HCEC 1CT (cell line): ENCODE measurements at regions not wholly inside any gene's neighbourhood (a gene's known extent, or its start where the extent isn't known, plus 50 kb on each side); places are given as distances from the start of the nearest gene placed in this dataset.

Experiments
- DNase-seq: peaks from one replicate; pipeline ENCODE4 v3.0.0-alpha.2; 2017

GRCh38 chr4:142974328-142974727, 128.2 kb upstream of the INPP4B start:
- no peak for DNase-seq

GRCh38 chr4:142975618-142976017, 129.5 kb upstream of the INPP4B start:
- DNase-seq, result no peak

- DNase-seq, result no peak
Observed at GRCh38 chr4:142976482-142976881, 130.4 kb upstream of the INPP4B start.

- DNase-seq, result no peak
Observed at GRCh38 chr4:142977182-142977581, 131.1 kb upstream of the INPP4B start.

- DNase-seq, result no peak
Observed at GRCh38 chr4:142983065-142983464, 137.0 kb upstream of the INPP4B start.

- DNase-seq, result no peak
Observed at GRCh38 chr4:142983589-142983988, 137.5 kb upstream of the INPP4B start.

GRCh38 chr4:142984871-142985585, 138.9 kb upstream of the INPP4B start:
- DNase-seq, result peak; percentile 19

- no peak for DNase-seq
Observed at GRCh38 chr4:143016171-143016570, 168.5 kb upstream of the USP38 start.

GRCh38 chr4:143017210-143017609, 167.5 kb upstream of the USP38 start:
- no peak for DNase-seq

GRCh38 chr4:143019351-143019750, 165.4 kb upstream of the USP38 start:
- no peak for DNase-seq

- no peak for DNase-seq
Observed at GRCh38 chr4:143021384-143021783, 163.3 kb upstream of the USP38 start.

- no peak for DNase-seq
Observed at GRCh38 chr4:143023239-143023918, 161.3 kb upstream of the USP38 start.

GRCh38 chr4:143025081-143025704, 159.5 kb upstream of the USP38 start:
- peak; percentile 24 for DNase-seq

GRCh38 chr4:143026459-143027170, 158.1 kb upstream of the USP38 start:
- DNase-seq, result no peak

- no peak for DNase-seq
Observed at GRCh38 chr4:143035661-143036060, 149.1 kb upstream of the USP38 start.

- no peak for DNase-seq
Observed at GRCh38 chr4:143036443-143036842, 148.3 kb upstream of the USP38 start.

- no peak for DNase-seq
Observed at GRCh38 chr4:143046454-143046853, 138.3 kb upstream of the USP38 start.

- DNase-seq, result no peak
Observed at GRCh38 chr4:143046906-143047305, 137.8 kb upstream of the USP38 start.

- no peak for DNase-seq
Observed at GRCh38 chr4:143054971-143055370, 129.7 kb upstream of the USP38 start.

GRCh38 chr4:143055997-143056396, 128.7 kb upstream of the USP38 start:
- DNase-seq, result no peak

GRCh38 chr4:143071351-143071750, 113.4 kb upstream of the USP38 start:
- no peak for DNase-seq

GRCh38 chr4:143076723-143077122, 108.0 kb upstream of the USP38 start:
- DNase-seq, result no peak

- DNase-seq, result no peak
Observed at GRCh38 chr4:143082701-143083100, 102.0 kb upstream of the USP38 start.
